Endodermal cell (in vitro differentiated cells): ENCODE measurements at regions not wholly inside any gene's neighbourhood (a gene's known extent, or its start where the extent isn't known, plus 50 kb on each side); places are given as distances from the start of the nearest gene placed in this dataset.

Source experiments
- DNase-seq: peaks from one replicate; pipeline ENCODE4 v3.0.0-alpha.2; 2017
- H3K27ac ChIP-seq: 2 replicates; pipeline ENCODE4 v1.5.1; 2013; ENCODE audit warnings: mild to moderate bottlenecking, low read depth, low read length, moderate library complexity
- H3K27me3 ChIP-seq: 2 replicates; pipeline ENCODE4 v1.6.1; 2013; ENCODE audit warnings: mild to moderate bottlenecking, low read length, moderate library complexity; ENCODE audit not compliant: insufficient read depth, control insufficient read depth, poor library complexity, severe bottlenecking
- H3K36me3 ChIP-seq: 2 replicates; pipeline ENCODE4 v1.7.0; 2013; ENCODE audit warnings: mild to moderate bottlenecking, low read length, moderate library complexity; ENCODE audit not compliant: control insufficient read depth, insufficient read depth
- H3K4me1 ChIP-seq: one replicate; pipeline ENCODE4 v1.7.0; 2013; ENCODE audit warnings: low read length; ENCODE audit not compliant: control insufficient read depth, insufficient read depth
- H3K4me3 ChIP-seq: 2 replicates; pipeline ENCODE4 v1.5.1; 2013; ENCODE audit warnings: mild to moderate bottlenecking, low read length, moderate library complexity
- H3K9ac ChIP-seq: 2 replicates; pipeline ENCODE4 v1.6.1; 2013; ENCODE audit warnings: mild to moderate bottlenecking, low read length, moderate library complexity; ENCODE audit not compliant: poor library complexity, severe bottlenecking; ENCODE audit errors: extremely low read depth
- H3K9me3 ChIP-seq: 2 replicates; pipeline ENCODE4 v1.6.1; 2013; ENCODE audit warnings: mild to moderate bottlenecking, low read length, moderate library complexity; ENCODE audit not compliant: control insufficient read depth
- H3K27ac Mint-ChIP-seq: 2 replicates; pipeline ENCODE4 v1.8.0; 2020; ENCODE audit warnings: mixed read lengths
- H3K27me3 Mint-ChIP-seq: 2 replicates; pipeline ENCODE4 v1.8.0; 2021; ENCODE audit warnings: mild to moderate bottlenecking, mixed read lengths; ENCODE audit not compliant: insufficient read depth
- H3K36me3 Mint-ChIP-seq: 2 replicates; pipeline ENCODE4 v1.8.0; 2020; ENCODE audit warnings: low read depth, mixed read lengths
- H3K4me1 Mint-ChIP-seq: 2 replicates; pipeline ENCODE4 v1.8.0; 2020; ENCODE audit warnings: mixed read lengths
- H3K4me3 Mint-ChIP-seq: 2 replicates; pipeline ENCODE4 v1.8.0; 2020; ENCODE audit warnings: mild to moderate bottlenecking, moderate library complexity, mixed read lengths
- H3K9me3 Mint-ChIP-seq: 2 replicates; pipeline ENCODE4 v1.8.0; 2020; ENCODE audit warnings: mild to moderate bottlenecking, mixed read lengths
- CTCF ChIP-seq: fragments of 200-600 bp; sonication (generic); conservative IDR thresholded peaks from 2 replicates; pipeline ENCODE4 v1.5.0; 2021; ENCODE audit warnings: antibody characterized with exemption, mild to moderate bottlenecking
- WGBS, 2 experiments: methylation state at CpG; one replicate each; pipeline versions ENCODE4 v1.1.5 to v1.1.7; 2013; ENCODE audit warnings: missing lambda C conversion rate in 2 of 2, mixed read lengths in 1 of 2; ENCODE audit not compliant: insufficient coverage in 1 of 2, insufficient read length in 1 of 2; 5-methylcytosine and 5-hydroxymethylcytosine counted together

- no peaks in the 10 kb centered on the region for H3K36me3 ChIP-seq
- no peak for DNase-seq
- peaks cover 11% of the 10 kb centered on the region for H3K4me1 ChIP-seq
- no peak overlapping the region for H3K4me3 Mint-ChIP-seq
- 88 to 95% methylated on average over 2 to 6 of the region's 6 CpGs for WGBS, 2 experiments
- peaks cover 3% of the 10 kb centered on the region for H3K9me3 ChIP-seq
- H3K27ac Mint-ChIP-seq, result no peak overlapping the region
- peaks cover 21% of the 10 kb centered on the region for H3K4me1 Mint-ChIP-seq
- H3K27ac ChIP-seq, result no peak overlapping the region
- no peak overlapping the region for H3K4me3 ChIP-seq
- H3K9ac ChIP-seq, result no peak overlapping the region
- no peaks in the 10 kb centered on the region for H3K36me3 Mint-ChIP-seq
- H3K27me3 ChIP-seq, result no peaks in the 10 kb centered on the region
- peaks cover 6% of the 10 kb centered on the region for H3K9me3 Mint-ChIP-seq
- H3K27me3 Mint-ChIP-seq, result no peaks in the 10 kb centered on the region
- no peak for TF ChIP-seq CTCF
Observed at GRCh38 chr7:140262242-140262903, 85.6 kb upstream of the KDM7A start.

- peaks cover 7% of the 10 kb centered on the region for H3K9me3 ChIP-seq
- H3K4me1 ChIP-seq, result peaks cover 11% of the 10 kb centered on the region
- no peaks in the 10 kb centered on the region for H3K36me3 ChIP-seq
- H3K27me3 ChIP-seq, result no peaks in the 10 kb centered on the region
- 90 to 100% methylated on average over 1 of the region's 1 CpG for WGBS, 2 experiments
- no peak for TF ChIP-seq CTCF
- Mint-ChIP-seq H3K27me3 (no peaks in the 10 kb centered on the region), H3K9me3 (peaks cover 11% of the 10 kb centered on the region), H3K4me3 (no peak overlapping the region), H3K36me3 (no peaks in the 10 kb centered on the region), H3K27ac (peak overlapping the region; percentile 74), H3K4me1 (peaks cover 21% of the 10 kb centered on the region)
- H3K4me3 ChIP-seq, result no peak overlapping the region
- H3K9ac ChIP-seq, result no peak overlapping the region
- no peak overlapping the region for H3K27ac ChIP-seq
- DNase-seq, result no peak
Observed at GRCh38 chr7:140261522-140261921, 84.7 kb upstream of the KDM7A start.

- Mint-ChIP-seq H3K9me3 (peaks cover 11% of the 10 kb centered on the region), H3K36me3 (no peaks in the 10 kb centered on the region), H3K4me3 (no peak overlapping the region), H3K4me1 (peaks cover 21% of the 10 kb centered on the region), H3K27me3 (no peaks in the 10 kb centered on the region), H3K27ac (peak overlapping the region; percentile 74)
- no peak for TF ChIP-seq CTCF
- Histone ChIP-seq H3K4me3 (no peak overlapping the region), H3K4me1 (peaks cover 11% of the 10 kb centered on the region), H3K27ac (no peak overlapping the region), H3K27me3 (no peaks in the 10 kb centered on the region), H3K36me3 (no peaks in the 10 kb centered on the region), H3K9ac (no peak overlapping the region), H3K9me3 (peaks cover 7% of the 10 kb centered on the region)
- no peak for DNase-seq
- 88 to 100% methylated on average over 2 to 5 of the region's 5 CpGs for WGBS, 2 experiments
Observed at GRCh38 chr7:140261105-140261486, 84.3 kb upstream of the KDM7A start.
